H1 (cell line): ENCODE measurements at regions not wholly inside any gene's neighbourhood (a gene's known extent, or its start where the extent isn't known, plus 50 kb on each side); places are given as distances from the start of the nearest gene placed in this dataset.
A peak's percentile ranks its signal among the peaks of the same experiment; 100 is the strongest.

Experiments
- CTCF ChIA-PET: fragments of 300-600 bp; sonication (Branson Sonifier 250); formaldehyde crosslinking; loops from one replicate; lab custom pipeline; 2021; ENCODE audit not compliant: partially characterized antibody; lab: Charles Lee
- POLR2A ChIA-PET: fragments of 300-600 bp; sonication (Branson Sonifier 250); formaldehyde crosslinking; loops from one replicate; lab custom pipeline; 2021; ENCODE audit warnings: inconsistent platforms; ENCODE audit not compliant: partially characterized antibody; lab: Charles Lee
- DNase-seq, 2 experiments: peaks; one replicate each; pipeline versions ENCODE4 v3.0.0 to v3.0.0-alpha.2; 2010 to 2022; ENCODE audit warnings: low spot score in 2 of 2, low read depth in 1 of 2, mixed read lengths in 1 of 2
- FAIRE-seq: peaks from 2 replicates; lab custom pipeline; 2011; peaks lifted over from hg19 to GRCh38; lab: Jason Lieb, UNC
- H2AFZ ChIP-seq: 2 replicates; pipeline ENCODE4 v1.8.1; 2012; ENCODE audit warnings: low read length, inconsistent platforms
- H2AK5ac ChIP-seq: 2 replicates; pipeline ENCODE4 v1.6.1; 2013; ENCODE audit warnings: low read depth, low read length
- H2BK120ac ChIP-seq: replicated peaks from 2 replicates; pipeline ENCODE3; 2013; ENCODE audit warnings: low read depth, low read length, inconsistent platforms
- H2BK12ac ChIP-seq: 2 replicates; pipeline ENCODE4 v1.6.1; 2013; ENCODE audit warnings: low read depth, low read length
- H2BK15ac ChIP-seq: 2 replicates; pipeline ENCODE4 v1.6.1; 2013; ENCODE audit warnings: low read length
- H2BK20ac ChIP-seq: 2 replicates; pipeline ENCODE4 v1.6.1; 2013; ENCODE audit warnings: low read length
- H2BK5ac ChIP-seq: 2 replicates; pipeline ENCODE4 v1.6.1; 2013; ENCODE audit warnings: low read depth, low read length
- H3K14ac ChIP-seq: 2 replicates; pipeline ENCODE4 v1.6.1; 2013; ENCODE audit warnings: inconsistent platforms; ENCODE audit not compliant: insufficient read length
- H3K18ac ChIP-seq: 2 replicates; pipeline ENCODE4 v1.6.1; 2013; ENCODE audit warnings: low read length; ENCODE audit errors: extremely low read depth
- H3K23ac ChIP-seq: 2 replicates; pipeline ENCODE4 v1.6.1; 2013; ENCODE audit warnings: inconsistent platforms; ENCODE audit not compliant: insufficient read length
- H3K23me2 ChIP-seq: 2 replicates; pipeline ENCODE4 v1.6.1; 2013; ENCODE audit warnings: low read depth, low read length
- H3K27ac ChIP-seq: 2 replicates; pipeline ENCODE4 v1.6.1; 2011; ENCODE audit warnings: low read depth, low read length, inconsistent platforms
- H3K27me3 ChIP-seq, 4 experiments: replicated peaks in 1 of 4; 1 replicate in 1 of 4; 2 replicates in 3 of 4; pipeline versions ENCODE4 v1.6.1 to v1.8.1; 2011 to 2013; ENCODE audit warnings: low read length in 3 of 4, mild to moderate bottlenecking in 3 of 4, inconsistent platforms in 2 of 4, mixed read lengths in 2 of 4, moderate library complexity in 1 of 4; ENCODE audit not compliant: control insufficient read depth in 3 of 4, insufficient read depth in 3 of 4; ENCODE audit errors: extremely low read depth in 1 of 4
- H3K36me3 ChIP-seq, 4 experiments: 2 replicates each; pipeline versions ENCODE4 v1.6.1 to v1.8.1; 2011 to 2013; ENCODE audit warnings: mild to moderate bottlenecking in 4 of 4, low read length in 3 of 4, moderate library complexity in 2 of 4, control low read depth in 1 of 4, inconsistent platforms in 1 of 4; ENCODE audit not compliant: insufficient read depth in 4 of 4, control insufficient read depth in 2 of 4
- H3K4ac ChIP-seq: replicated peaks from 2 replicates; pipeline ENCODE3; 2013; ENCODE audit warnings: low read length, low read depth, mixed read lengths, inconsistent platforms; ENCODE audit not compliant: insufficient read length
- H3K4me1 ChIP-seq, 4 experiments: replicated peaks in 1 of 4; 1 replicate in 1 of 4; 2 replicates in 3 of 4; pipeline versions ENCODE4 v1.6.1 to v1.8.1; 2011 to 2013; ENCODE audit warnings: low read length in 3 of 4, inconsistent platforms in 2 of 4, mixed read lengths in 1 of 4; ENCODE audit not compliant: insufficient read depth in 4 of 4, control insufficient read depth in 3 of 4
- H3K4me2 ChIP-seq, 2 experiments: 2 replicates each; pipeline versions ENCODE4 v1.6.1 to v1.8.1; 2011 to 2013; ENCODE audit warnings: low read depth in 2 of 2, low read length in 2 of 2, control low read depth in 1 of 2, inconsistent platforms in 1 of 2, mild to moderate bottlenecking in 1 of 2; ENCODE audit not compliant: insufficient read depth in 1 of 2
- H3K4me3 ChIP-seq, 4 experiments: fragments of 200-600, 300-600 bp in 1 of 4; sonication (generic), shearing (Covaris generic), sonication (Bioruptor Twin) in 1 of 4; 2 replicates each; pipeline versions ENCODE4 v1.5.1 to v1.8.1; 2011 to 2016; ENCODE audit warnings: low read length in 4 of 4, low read depth in 3 of 4, control low read depth in 2 of 4, inconsistent platforms in 2 of 4, mild to moderate bottlenecking in 2 of 4, mixed read lengths in 1 of 4, moderate library complexity in 1 of 4; ENCODE audit not compliant: insufficient read depth in 2 of 4; ENCODE audit errors: extremely low read depth in 1 of 4
- H3K56ac ChIP-seq: replicated peaks from 2 replicates; pipeline ENCODE3; 2013; ENCODE audit warnings: low read depth, mild to moderate bottlenecking, mixed read lengths, low read length, inconsistent platforms; ENCODE audit not compliant: insufficient read length
- H3K79me1 ChIP-seq: 2 replicates; pipeline ENCODE4 v1.6.1; 2013; ENCODE audit warnings: low read depth, low read length, control low read depth
- H3K79me2 ChIP-seq, 2 experiments: 2 replicates each; pipeline versions ENCODE4 v1.6.1 to v1.8.1; 2012 to 2013; ENCODE audit warnings: low read length in 2 of 2, mild to moderate bottlenecking in 2 of 2, inconsistent platforms in 1 of 2; ENCODE audit not compliant: insufficient read depth in 2 of 2, control insufficient read depth in 1 of 2
- H3K9ac ChIP-seq, 4 experiments: replicated peaks in 1 of 4; 1 replicate in 1 of 4; 2 replicates in 3 of 4; pipeline versions ENCODE4 v1.6.1 to v1.8.1; 2011 to 2013; ENCODE audit warnings: low read depth in 3 of 4, low read length in 3 of 4, control low read depth in 2 of 4, mild to moderate bottlenecking in 2 of 4, moderate library complexity in 2 of 4, inconsistent platforms in 1 of 4; ENCODE audit errors: extremely low read depth in 1 of 4
- H3K9me3 ChIP-seq, 2 experiments: 2 replicates each; pipeline versions ENCODE4 v1.6.1 to v1.8.1; 2012 to 2013; ENCODE audit warnings: mild to moderate bottlenecking in 2 of 2, moderate library complexity in 2 of 2, control low read depth in 1 of 2, inconsistent platforms in 1 of 2, low read depth in 1 of 2, low read length in 1 of 2, mixed read lengths in 1 of 2; ENCODE audit not compliant: insufficient read depth in 2 of 2
- H4K20me1 ChIP-seq, 2 experiments: replicated peaks in 1 of 2; 2 replicates each; pipeline versions ENCODE3 to v1.8.1; 2011 to 2013; ENCODE audit warnings: inconsistent platforms in 2 of 2, low read length in 2 of 2, mild to moderate bottlenecking in 1 of 2; ENCODE audit not compliant: insufficient read depth in 2 of 2, control insufficient read depth in 1 of 2
- H4K5ac ChIP-seq: 2 replicates; pipeline ENCODE4 v1.6.1; 2013; ENCODE audit warnings: low read length, low read depth, mixed read lengths, inconsistent platforms; ENCODE audit not compliant: insufficient read length
- H4K8ac ChIP-seq: 2 replicates; pipeline ENCODE4 v1.8.0; 2013; ENCODE audit warnings: mild to moderate bottlenecking, moderate library complexity, low read length, inconsistent platforms; ENCODE audit not compliant: insufficient read depth; ENCODE audit errors: extremely low read depth
- H4K91ac ChIP-seq: replicated peaks from 2 replicates; pipeline ENCODE3; 2013; ENCODE audit warnings: low read length, mixed read lengths, inconsistent platforms; ENCODE audit not compliant: insufficient read length
- EGR1 ChIP-seq: IDR thresholded peaks from 2 replicates; pipeline ENCODE4 v1.6.1; 2011; ENCODE audit warnings: low read depth, low read length, borderline replicate concordance
- WGBS, 2 experiments: shearing (Covaris generic) in 1 of 2; methylation state at CpG; one replicate each; pipeline versions ENCODE4 v1.1.6 to v1.1.7; 2013 to 2015; ENCODE audit warnings: low lambda C conversion rate in 2 of 2, mixed read lengths in 2 of 2, inconsistent platforms in 1 of 2, low coverage in 1 of 2, missing lambda C conversion rate in 1 of 2; ENCODE audit not compliant: insufficient replicate concordance in 2 of 2, insufficient coverage in 1 of 2, insufficient read length in 1 of 2; ENCODE audit errors: extremely low coverage in 1 of 2, missing lambda C conversion rate in 1 of 2; 5-methylcytosine and 5-hydroxymethylcytosine counted together

DNA sequence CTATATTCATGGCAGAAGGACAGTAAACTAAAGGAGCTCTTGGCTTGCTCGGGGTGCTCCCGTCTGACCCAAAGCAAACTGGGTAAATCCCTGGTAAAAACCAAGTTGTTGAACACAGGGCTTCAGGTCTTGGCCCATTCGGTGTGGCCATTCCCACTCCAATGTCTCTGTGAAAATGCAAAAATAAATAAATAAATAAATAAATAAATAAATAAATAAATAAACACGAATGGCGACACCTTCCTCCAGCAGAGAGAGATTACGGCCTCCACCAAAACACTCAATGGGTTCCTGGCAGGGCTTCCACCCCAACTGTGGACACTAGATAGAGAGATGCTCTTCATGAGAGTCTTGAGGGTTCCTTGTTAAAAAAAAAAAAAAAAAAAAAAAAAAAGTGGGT is 325.3 kb downstream of the SOX9 start:
- Histone ChIP-seq H3K18ac (no peak overlapping the region), H3K36me3 (no peaks in the 10 kb centered on the region), H3K4me1 (peaks cover 0 to 2% (median 0%) of the 10 kb centered on the region in 4 experiments; a peak in 1 of 7 replicates), H2BK12ac (no peak overlapping the region), H2AFZ (no peak overlapping the region), H3K9ac (no peak overlapping the region), H3K4ac (no peak overlapping the region), H3K79me1 (no peaks in the 10 kb centered on the region), H2AK5ac (no peak overlapping the region), H3K23me2 (no peaks in the 10 kb centered on the region), H3K9me3 (no peaks in the 10 kb centered on the region), H3K27ac (no peak overlapping the region), H3K27me3 (no peaks in the 10 kb centered on the region; a peak in 1 of 7 replicates), H4K91ac (no peak overlapping the region), H4K8ac (no peak overlapping the region), H3K79me2 (no peaks in the 10 kb centered on the region), H2BK5ac (peak overlapping the region; percentile 35; the same call in 1 of the 2 replicates), H4K20me1 (no peaks in the 10 kb centered on the region), H3K14ac (no peak overlapping the region), H2BK20ac (no peak overlapping the region), H3K4me2 (no peak overlapping the region), H4K5ac (no peak overlapping the region), H3K4me3 (no peak overlapping the region), H3K23ac (no peak overlapping the region), H3K56ac (no peak overlapping the region), H2BK15ac (no peak overlapping the region)
- FAIRE-seq = no peak
- ChIA-PET CTCF (interaction anchor here (0.9 to 3.2 kb wide), 2 partner anchors 14 to 30 kb away, joined by 4 to 9 read pairs; no protein-coding TSS in a partner anchor), POLR2A (no interaction called here)
- no peak for DNase-seq
- 93% methylated on average over 6 of the region's 6 CpGs; no CpG with 5 or more reads in 1 of the 2 experiments for WGBS, 2 experiments
- no peak for TF ChIP-seq EGR1
- TF ChIP-seq, all 59 proteins: peak for 0
- H2BK120ac ChIP-seq = no peak overlapping the region
